ENCODE measurements at regions not wholly inside any gene's neighbourhood (a gene's known extent, or its start where the extent isn't known, plus 50 kb on each side); places are given as distances from the start of the nearest gene placed in this dataset.

- TF ChIP-seq CTCF (conservative IDR thresholded peaks at IDR 0.05) = no peak
- TF ChIP-seq ZFX (IDR thresholded peaks at IDR 0.05) = no peak
Observed at GRCh38 chr12:82203086-82203485, 155.1 kb downstream of the CCDC59 start.

All from C4-2B (cell line).